K562 (cell line): ENCODE measurements at regions not wholly inside any gene's neighbourhood (a gene's known extent, or its start where the extent isn't known, plus 50 kb on each side); places are given as distances from the start of the nearest gene placed in this dataset.

Experiments used
- ATAC-seq: fragments of 200-7000 bp; cut with Tn5 transposase; 3 replicates; pipeline ENCODE4 v1.9.1; 2020; ENCODE audit warnings: moderate library complexity
- BruUV-seq: library from RNA; stranded (reverse); fragments of 400-500 nt; replicated peaks from 2 replicates; lab custom pipeline; 2021; lab: Mats Ljungman, UMichigan
- CTCF ChIA-PET: fragments of 300-600 bp; formaldehyde crosslinking; extraction: SDS; loops from one replicate; lab custom pipeline; 2021; ENCODE audit warnings: low intra/inter-chr PET ratio; lab: Yijun Ruan, JAX
- POLR2A ChIA-PET: fragments of 300-600, 350-650 bp; sonication (Branson Sonifier 250); formaldehyde crosslinking; extraction: SDS; loops from one replicate; lab custom pipeline; 2021; ENCODE audit warnings: antibody characterized with exemption, inconsistent platforms; lab: Yijun Ruan, JAX
- DNase-seq, 4 experiments: peaks; one replicate each; pipeline versions ENCODE4 v3.0.0 to v3.0.0-alpha.2; 2011 to 2018; ENCODE audit warnings: low spot score in 3 of 4, mixed read lengths in 3 of 4; ENCODE audit errors: extremely low read depth in 1 of 4
- FAIRE-seq: peaks from 2 replicates; lab custom pipeline; 2011; peaks lifted over from hg19 to GRCh38; lab: Jason Lieb, UNC
- H2AFZ ChIP-seq: 2 replicates; pipeline ENCODE4 v1.6.0; 2011; ENCODE audit warnings: low read depth, low read length, control low read depth, inconsistent platforms
- H3K27ac ChIP-seq: fragments of 200-600 bp; 3 replicates; pipeline ENCODE4 v1.8.0; 2011; ENCODE audit warnings: low read depth, mild to moderate bottlenecking, control low read depth, inconsistent platforms, low read length, moderate library complexity, mixed read lengths; ENCODE audit errors: extremely low read depth
- H3K27me3 ChIP-seq, 2 experiments: fragments of 300-600 bp in 1 of 2; 2 replicates in 1 of 2; 3 replicates in 1 of 2; pipeline versions ENCODE4 v1.6.0 to v1.8.0; 2011; ENCODE audit warnings: inconsistent platforms in 2 of 2, low read length in 2 of 2, mild to moderate bottlenecking in 1 of 2, mixed read lengths in 1 of 2, moderate library complexity in 1 of 2; ENCODE audit not compliant: control insufficient read depth in 2 of 2, insufficient read depth in 2 of 2
- H3K36me3 ChIP-seq: fragments of 300-600 bp; 3 replicates; pipeline ENCODE4 v1.8.0; 2011; ENCODE audit warnings: mild to moderate bottlenecking, low read length, inconsistent platforms; ENCODE audit not compliant: control insufficient read depth, insufficient read depth
- H3K4me1 ChIP-seq, 2 experiments: fragments of 200-600 bp in 1 of 2; replicated peaks in 1 of 2; 2 replicates in 1 of 2; 3 replicates in 1 of 2; pipeline versions ENCODE4 v1.5.1 to v1.8.0; 2011; ENCODE audit warnings: inconsistent platforms in 2 of 2, low read length in 2 of 2, mild to moderate bottlenecking in 1 of 2, mixed read lengths in 1 of 2, moderate library complexity in 1 of 2; ENCODE audit not compliant: control insufficient read depth in 2 of 2, insufficient read depth in 2 of 2
- H3K4me2 ChIP-seq: 2 replicates; pipeline ENCODE4 v1.6.1; 2011; ENCODE audit warnings: low read length, control low read depth, inconsistent platforms, mixed read lengths; ENCODE audit not compliant: insufficient read depth
- H3K4me3 ChIP-seq: fragments of 200-600 bp; sonication (generic), shearing (Covaris generic); 2 replicates; pipeline ENCODE4 v1.5.1; 2016; ENCODE audit warnings: control low read depth, inconsistent platforms
- H3K79me2 ChIP-seq: fragments of 200-600 bp; 3 replicates; pipeline ENCODE4 v1.8.0; 2011; ENCODE audit warnings: low read length, inconsistent platforms; ENCODE audit not compliant: control insufficient read depth, insufficient read depth
- H3K9ac ChIP-seq, 2 experiments: 2 replicates each; pipeline versions ENCODE4 v1.6.0 to v1.6.1; 2011; ENCODE audit warnings: low read depth in 2 of 2, low read length in 2 of 2, control low read depth in 1 of 2, inconsistent platforms in 1 of 2, mild to moderate bottlenecking in 1 of 2, mixed read lengths in 1 of 2; ENCODE audit not compliant: insufficient read depth in 1 of 2
- H3K9me1 ChIP-seq: one replicate; pipeline ENCODE4 v1.6.0; 2011; ENCODE audit warnings: inconsistent platforms, mild to moderate bottlenecking, low read length, moderate library complexity; ENCODE audit not compliant: control insufficient read depth, insufficient read depth
- H3K9me3 ChIP-seq: replicated peaks from 2 replicates; pipeline ENCODE4 v1.5.1; 2011; ENCODE audit warnings: low read depth, low read length, inconsistent platforms; ENCODE audit not compliant: control insufficient read depth, insufficient read depth
- H4K20me1 ChIP-seq: replicated peaks from 2 replicates; pipeline ENCODE4 v1.6.1; 2011; ENCODE audit warnings: low read length, inconsistent platforms, mixed read lengths; ENCODE audit not compliant: control insufficient read depth, insufficient read depth
- ASH1L ChIP-seq: fragments of 450-650 bp; IDR thresholded peaks from 2 replicates; pipeline ENCODE4 v1.6.1; 2018; ENCODE audit warnings: borderline replicate concordance, mild to moderate bottlenecking, low read depth; ENCODE audit not compliant: partially characterized antibody
- BRCA1 ChIP-seq, 2 experiments: fragments of 450-650 bp in 1 of 2; sonication (generic) in 1 of 2; formaldehyde crosslinking in 1 of 2; IDR thresholded peaks; 2 replicates each; pipeline versions ENCODE4 v1.5.0 to v1.6.1; 2017 to 2020; ENCODE audit warnings: mild to moderate bottlenecking in 1 of 2, missing genetic modification reagents in 1 of 2
- CHD2 ChIP-seq: IDR thresholded peaks from 2 replicates; pipeline ENCODE4 v1.6.1; 2011; ENCODE audit warnings: low read depth, low read length
- ESRRB ChIP-seq: fragments of 250-450 bp; sonication (Bioruptor Pico); IDR thresholded peaks from 2 replicates; pipeline ENCODE4 v1.5.0; 2020; ENCODE audit warnings: mild to moderate bottlenecking, moderate library complexity, borderline replicate concordance
- FOXJ3 ChIP-seq: sonication (generic); formaldehyde crosslinking; IDR thresholded peaks from 2 replicates; pipeline ENCODE4 v1.4.0; 2020; ENCODE audit warnings: mild to moderate bottlenecking, missing genetic modification reagents
- KDM1A ChIP-seq, 2 experiments: fragments of 450-650 bp; IDR thresholded peaks; 2 replicates each; pipeline ENCODE4 v1.6.1; 2016; ENCODE audit warnings: mild to moderate bottlenecking in 2 of 2
- MYNN ChIP-seq, 2 experiments: sonication (generic); formaldehyde crosslinking in 1 of 2; IDR thresholded peaks; 2 replicates each; pipeline versions ENCODE4 v1.5.0 to v1.6.1; 2016 to 2020; ENCODE audit warnings: antibody characterized with exemption in 1 of 2, missing genetic modification reagents in 1 of 2
- NFRKB ChIP-seq: fragments of 450-650 bp; IDR thresholded peaks from 2 replicates; pipeline ENCODE4 v1.6.1; 2016; ENCODE audit warnings: low read depth
- SFPQ ChIP-seq: fragments of 200-400 bp; formaldehyde crosslinking; IDR thresholded peaks from 2 replicates; pipeline ENCODE4 v1.6.1; 2017; ENCODE audit warnings: mild to moderate bottlenecking, low read depth, low read length, moderate library complexity
- SNRNP70 ChIP-seq: fragments of 200-400 bp; formaldehyde crosslinking; optimal IDR thresholded peaks from 2 replicates; pipeline ENCODE3; 2017; ENCODE audit warnings: low read depth, low read length
- ZBTB17 ChIP-seq: fragments of 450-650 bp; formaldehyde crosslinking; IDR thresholded peaks from 2 replicates; pipeline ENCODE4 v1.4.0; 2020; ENCODE audit warnings: mild to moderate bottlenecking
- ZNF12 ChIP-seq: sonication (generic); formaldehyde crosslinking; IDR thresholded peaks from 2 replicates; pipeline ENCODE4 v1.4.0; 2020; ENCODE audit warnings: mild to moderate bottlenecking, missing genetic modification reagents
- ZNF584 ChIP-seq: fragments of 200-800 bp; sonication (Bioruptor generic); IDR thresholded peaks from 2 replicates; pipeline ENCODE4 v1.6.1; 2016; ENCODE audit warnings: low read depth, mild to moderate bottlenecking, missing genetic modification characterization, missing compliant biosample characterization
- ZNF830 ChIP-seq: fragments of 250-450 bp; sonication (Bioruptor Pico); IDR thresholded peaks from 2 replicates; pipeline ENCODE4 v1.5.0; 2021; ENCODE audit warnings: mild to moderate bottlenecking
- WGBS: fragments of 100-300 bp; shearing (Covaris generic); methylation state at CpG from one replicate; pipeline ENCODE4 v1.1.6; 2016; ENCODE audit warnings: low coverage, mixed read lengths; ENCODE audit not compliant: insufficient coverage; ENCODE audit errors: missing lambda C conversion rate; 5-methylcytosine and 5-hydroxymethylcytosine counted together
- in situ Hi-C: fragments of 300-500 bp; cut with MboI; formaldehyde crosslinking; loops from 4 replicates; pipeline ENCODE4 v1.15.0; 2018; ENCODE audit warnings: inconsistent platforms, mixed read lengths
- intact Hi-C: fragments of 100-400 bp; cut with micrococcal nuclease; formaldehyde crosslinking; loops from 2 replicates; pipeline ENCODE4 v1.14.2; 2022
- TF ChIP-seq, protein P1 (sequence below): fragments of 450-650 bp; IDR thresholded peaks from 2 replicates; pipeline ENCODE4 v1.6.1; 2016; ENCODE audit warnings: antibody characterized with exemption

DNA sequence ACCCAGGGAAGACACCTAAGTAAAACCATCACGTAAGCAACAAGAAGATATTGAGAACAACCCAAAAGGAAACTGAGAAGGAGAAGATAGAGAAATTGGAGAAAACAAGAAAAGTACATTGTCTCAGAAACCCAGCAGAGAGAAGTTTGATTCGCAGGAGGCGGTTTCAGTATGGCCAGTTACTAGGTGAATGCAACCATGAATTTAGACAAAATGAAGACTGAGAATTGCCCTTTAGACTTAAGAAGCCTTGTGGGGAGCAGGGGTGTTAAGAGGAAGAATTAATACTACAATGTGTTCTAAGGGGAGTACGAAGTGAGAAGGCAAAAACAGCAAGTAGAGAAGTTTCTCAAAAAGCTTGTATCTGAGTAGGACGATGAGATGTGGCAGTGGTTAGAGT lies 229.3 kb upstream of the NEIL3 start:
- TF ChIP-seq ASH1L (no peak), ZNF584 (CRISPR knock-in tag) (no peak)
- TF ChIP-seq, all 486 proteins: peak for 0
- POLR2A ChIA-PET: no interaction called here

DNA sequence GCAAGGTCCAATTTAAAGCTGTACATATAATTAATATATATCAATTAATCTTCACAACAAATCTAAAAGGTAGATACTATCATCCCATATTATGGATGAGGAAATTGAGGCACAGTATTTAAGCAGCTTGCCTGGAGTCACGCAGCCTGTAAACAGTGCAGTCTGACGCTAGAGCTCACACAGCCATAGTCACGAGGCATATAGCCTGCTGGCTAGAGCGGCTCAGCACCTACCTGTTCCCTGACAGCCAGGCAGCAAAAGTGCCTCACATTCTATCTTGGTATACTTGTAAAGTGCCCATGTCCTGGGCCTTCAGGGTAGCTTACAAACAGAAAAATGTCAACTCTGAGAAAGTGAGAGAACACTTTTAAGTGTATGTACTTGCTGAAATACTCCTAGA lies 222.6 kb upstream of the NEIL3 start:
- Histone ChIP-seq H3K27ac (no peak overlapping the region), H3K9ac (no peak overlapping the region), H3K79me2 (no peaks in the 10 kb centered on the region), H3K36me3 (no peaks in the 10 kb centered on the region), H4K20me1 (no peaks in the 10 kb centered on the region), H3K4me2 (no peak overlapping the region), H3K4me1 (no peaks in the 10 kb centered on the region), H3K9me1 (no peaks in the 10 kb centered on the region), H2AFZ (no peak overlapping the region), H3K27me3 (no peaks in the 10 kb centered on the region), H3K9me3 (no peaks in the 10 kb centered on the region), H3K4me3 (no peak overlapping the region)
- WGBS: 3% methylated on average over 4 of the region's 4 CpGs
- in situ Hi-C loops (no loop called here), intact Hi-C loops (no loop called here)
- POLR2A ChIA-PET: no interaction called here
- no peak for ATAC-seq
- DNase-seq: no peak
- no TSS peak for BruUV-seq
- CTCF ChIA-PET: no interaction called here
- no peak for FAIRE-seq
- TF ChIP-seq SFPQ (no peak), NFRKB (no peak), FOXJ3 (CRISPR knock-in tag) (no peak), MYNN (IDR thresholded peaks at IDR 0.05) (no peak), MYNN (CRISPR knock-in tag; IDR thresholded peaks at IDR 0.05) (no peak), ZNF830 (CRISPR knock-in tag) (no peak), ESRRB (no peak), SNRNP70 (no peak), KDM1A (IDR thresholded peaks at IDR 0.05) (no peak), BRCA1 (IDR thresholded peaks at IDR 0.05) (no peak), BRCA1 (CRISPR knock-in tag; IDR thresholded peaks at IDR 0.05) (no peak), CHD2 (no peak), ZNF12 (CRISPR knock-in tag) (no peak), ZBTB17 (no peak)
- TF ChIP-seq, protein P1, sequence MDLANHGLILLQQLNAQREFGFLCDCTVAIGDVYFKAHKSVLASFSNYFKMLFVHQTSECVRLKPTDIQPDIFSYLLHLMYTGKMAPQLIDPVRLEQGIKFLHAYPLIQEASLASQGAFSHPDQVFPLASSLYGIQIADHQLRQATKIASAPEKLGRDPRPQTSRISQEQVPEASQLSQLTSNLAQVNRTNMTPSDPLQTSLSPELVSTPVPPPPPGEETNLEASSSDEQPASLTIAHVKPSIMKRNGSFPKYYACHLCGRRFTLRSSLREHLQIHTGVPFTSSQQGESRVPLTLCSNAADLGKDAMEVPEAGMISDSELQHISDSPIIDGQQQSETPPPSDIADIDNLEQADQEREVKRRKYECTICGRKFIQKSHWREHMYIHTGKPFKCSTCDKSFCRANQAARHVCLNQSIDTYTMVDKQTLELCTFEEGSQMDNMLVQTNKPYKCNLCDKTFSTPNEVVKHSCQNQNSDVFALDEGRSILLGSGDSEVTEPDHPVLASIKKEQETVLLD: no peak

More for the DNA sequence above, 229.3 kb upstream of the NEIL3 start:
- ATAC-seq (no peak), DNase-seq (no peak), FAIRE-seq (no peak)
- CTCF ChIA-PET: no interaction called here
- Histone ChIP-seq H3K27ac (no peak overlapping the region), H3K4me2 (no peak overlapping the region), H3K79me2 (no peaks in the 10 kb centered on the region), H3K36me3 (no peaks in the 10 kb centered on the region), H2AFZ (no peak overlapping the region), H3K9me3 (no peaks in the 10 kb centered on the region), H3K9ac (no peak overlapping the region), H3K27me3 (no peaks in the 10 kb centered on the region), H3K4me1 (no peaks in the 10 kb centered on the region), H3K4me3 (no peak overlapping the region), H4K20me1 (no peaks in the 10 kb centered on the region), H3K9me1 (no peaks in the 10 kb centered on the region)
- BruUV-seq: no TSS peak
- WGBS: 2% methylated on average over 4 of the region's 5 CpGs
- in situ Hi-C loops: no loop called here
- intact Hi-C loops: no loop called here
